Suprapubic skin (tissue), 4 donors: ENCODE measurements at regions not wholly inside any gene's neighbourhood (a gene's known extent, or its start where the extent isn't known, plus 50 kb on each side); places are given as distances from the start of the nearest gene placed in this dataset.
"Not testable (repeated sequence)": the region's sequence is repeated elsewhere in the genome, so short reads cannot be mapped to it uniquely, and the experiment has no call there.

Experiments
- DNase-seq, 2 donors: peaks; one replicate each; pipeline ENCODE4 v3.0.0-alpha.2; 2019; ENCODE audit warnings: low spot score in 2 of 2
- H3K27ac ChIP-seq: fragments of 200-600 bp; sonication (generic); one replicate; pipeline ENCODE4 v1.5.1; 2019
- H3K27me3 ChIP-seq: fragments of 200-600 bp; sonication (generic); one replicate; pipeline ENCODE4 v1.5.1; 2019
- H3K36me3 ChIP-seq: fragments of 200-600 bp; sonication (generic); one replicate; pipeline ENCODE4 v1.5.1; 2019
- H3K4me1 ChIP-seq: fragments of 200-600 bp; sonication (generic); one replicate; pipeline ENCODE4 v1.5.1; 2019
- H3K4me3 ChIP-seq: fragments of 200-600 bp; sonication (generic); one replicate; pipeline ENCODE4 v1.5.1; 2019; ENCODE audit warnings: mild to moderate bottlenecking
- H3K9me3 ChIP-seq: fragments of 200-600 bp; sonication (generic); one replicate; pipeline ENCODE4 v1.5.1; 2019
- CTCF ChIP-seq, 2 donors: fragments of 200-600 bp in 1 of 2; fragments of 450-650 bp in 1 of 2; sonication (generic) in 1 of 2; IDR thresholded peaks; one replicate each; pipeline ENCODE4 v1.5.1; 2016 to 2019; ENCODE audit warnings: antibody characterized with exemption in 2 of 2, mild to moderate bottlenecking in 1 of 2, moderate library complexity in 1 of 2
- EP300 ChIP-seq: sonication (generic); formaldehyde crosslinking; IDR thresholded peaks from one replicate; pipeline ENCODE4 v1.6.1; 2017; ENCODE audit warnings: antibody characterized with exemption
- POLR2A ChIP-seq, 2 donors: fragments of 450-650 bp; IDR thresholded peaks; one replicate each; pipeline ENCODE4 v1.6.1; 2017; ENCODE audit warnings: antibody characterized with exemption in 2 of 2, mild to moderate bottlenecking in 2 of 2, moderate library complexity in 2 of 2
- POLR2AphosphoS5 ChIP-seq, 3 donors: sonication (generic); formaldehyde crosslinking; IDR thresholded peaks; one replicate each; pipeline ENCODE4 v1.6.1; 2017; ENCODE audit warnings: antibody characterized with exemption in 3 of 3
- WGBS: methylation state at CpG from one replicate; pipeline ENCODE4 v1.1.5; 2018; 5-methylcytosine and 5-hydroxymethylcytosine counted together

- Histone ChIP-seq H3K4me1 (no peaks in the 10 kb centered on the region), H3K4me3 (no peak overlapping the region), H3K27ac (no peak overlapping the region), H3K9me3 (no peaks in the 10 kb centered on the region), H3K36me3 (no peaks in the 10 kb centered on the region), H3K27me3 (no peaks in the 10 kb centered on the region)
- 64% methylated on average over 2 of the region's 2 CpGs for WGBS
- DNase-seq = no peak
- no peak for TF ChIP-seq EP300
- no peak for TF ChIP-seq CTCF (IDR thresholded peaks at IDR 0.05)
- TF ChIP-seq POLR2AphosphoS5 (IDR thresholded peaks at IDR 0.05) = no peak
- TF ChIP-seq POLR2A (IDR thresholded peaks at IDR 0.05) = no peak
Observed at GRCh38 chr5:43837091-43837490, 234.1 kb downstream of the NNT start.

GRCh38 chr5:43833961-43834360 is 231.0 kb downstream of the NNT start:
- Histone ChIP-seq H3K27ac (no peak overlapping the region), H3K4me3 (no peak overlapping the region), H3K9me3 (no peaks in the 10 kb centered on the region), H3K27me3 (no peaks in the 10 kb centered on the region), H3K4me1 (no peaks in the 10 kb centered on the region), H3K36me3 (no peaks in the 10 kb centered on the region)
- WGBS = 93% methylated on average over 1 of the region's 1 CpG
- no peak for TF ChIP-seq EP300
- TF ChIP-seq CTCF (IDR thresholded peaks at IDR 0.05) = no peak
- no peak for TF ChIP-seq POLR2A (IDR thresholded peaks at IDR 0.05)
- TF ChIP-seq POLR2AphosphoS5 (IDR thresholded peaks at IDR 0.05) = no peak
- no peak for DNase-seq

GRCh38 chr5:43824325-43824964 is 221.5 kb downstream of the NNT start:
- H3K4me3 ChIP-seq, H3K27ac ChIP-seq, DNase-seq, H3K27me3 ChIP-seq, H3K9me3 ChIP-seq, H3K36me3 ChIP-seq, H3K4me1 ChIP-seq: not testable (repeated sequence)
- WGBS = 98% methylated on average over 4 of the region's 26 CpGs

GRCh38 chr5:43818394-43818793 is 215.4 kb downstream of the NNT start:
- peaks cover 18% of the 10 kb centered on the region for H3K9me3 ChIP-seq
- H3K27me3 ChIP-seq, DNase-seq, H3K4me1 ChIP-seq, H3K36me3 ChIP-seq, H3K4me3 ChIP-seq, H3K27ac ChIP-seq: not testable (repeated sequence)
- 92% methylated on average over 1 of the region's 1 CpG for WGBS

GRCh38 chr5:43815497-43815896 is 212.5 kb downstream of the NNT start:
- Histone ChIP-seq H3K4me3 (no peak overlapping the region), H3K36me3 (no peaks in the 10 kb centered on the region), H3K27ac (no peak overlapping the region), H3K4me1 (no peaks in the 10 kb centered on the region), H3K9me3 (peaks cover 18% of the 10 kb centered on the region), H3K27me3 (no peaks in the 10 kb centered on the region)
- TF ChIP-seq EP300 = no peak
- DNase-seq = no peak

GRCh38 chr5:43804723-43805122 is 201.7 kb downstream of the NNT start:
- no peaks in the 10 kb centered on the region for H3K9me3 ChIP-seq
- no peaks in the 10 kb centered on the region for H3K27me3 ChIP-seq
- no peaks in the 10 kb centered on the region for H3K36me3 ChIP-seq
- H3K4me1 ChIP-seq = no peaks in the 10 kb centered on the region
- no peak overlapping the region for H3K4me3 ChIP-seq
- H3K27ac ChIP-seq = no peak overlapping the region
- no peak for DNase-seq
- TF ChIP-seq POLR2A (IDR thresholded peaks at IDR 0.05) (no peak), EP300 (no peak), POLR2AphosphoS5 (IDR thresholded peaks at IDR 0.05) (no peak), CTCF (IDR thresholded peaks at IDR 0.05) (no peak)

GRCh38 chr5:43804041-43804440 is 201.1 kb downstream of the NNT start:
- Histone ChIP-seq H3K4me1 (no peaks in the 10 kb centered on the region), H3K36me3 (no peaks in the 10 kb centered on the region), H3K27ac (no peak overlapping the region), H3K4me3 (no peak overlapping the region), H3K9me3 (no peaks in the 10 kb centered on the region), H3K27me3 (no peaks in the 10 kb centered on the region)
- TF ChIP-seq POLR2AphosphoS5 (IDR thresholded peaks at IDR 0.05) = no peak
- no peak for TF ChIP-seq POLR2A (IDR thresholded peaks at IDR 0.05)
- 88% methylated on average over 3 of the region's 3 CpGs for WGBS
- DNase-seq = no peak
